ENCODE measurements at regions not wholly inside any gene's neighbourhood (a gene's known extent, or its start where the extent isn't known, plus 50 kb on each side); places are given as distances from the start of the nearest gene placed in this dataset.

DNA sequence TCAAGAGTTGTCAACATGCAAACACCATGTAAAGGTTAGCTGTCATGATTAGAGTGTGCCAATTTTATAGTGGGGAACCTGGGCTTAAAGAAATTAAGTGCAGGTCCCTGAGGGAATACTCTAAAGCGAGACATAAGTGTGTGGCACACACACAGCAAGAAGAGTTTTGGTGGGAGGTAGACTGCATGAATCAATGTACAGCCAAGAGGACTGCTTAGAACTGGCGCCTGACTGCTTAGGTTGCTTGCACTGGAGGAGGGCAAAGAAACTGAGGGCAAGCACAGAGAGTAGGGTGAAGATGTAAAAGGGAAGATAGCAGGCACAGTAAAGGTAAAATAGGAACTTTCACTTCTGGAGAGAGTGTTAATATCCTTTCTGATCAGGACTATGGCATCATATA, 184.9 kb downstream of the SOX2 start:
- no peak for DNase-seq (ENCODE audit: extremely low spot score in 2 of 2)
- Histone ChIP-seq H3K27ac (no peak overlapping the region), H3K4me3 (no peak overlapping the region), H3K27me3 (no peaks in the 10 kb centered on the region), H3K4me1 (no peaks in the 10 kb centered on the region), H3K9me3 (no peaks in the 10 kb centered on the region), H3K36me3 (no peaks in the 10 kb centered on the region)
- intact Hi-C loops (cut with DNase I) = no loop called here
- TF ChIP-seq, protein P1, sequence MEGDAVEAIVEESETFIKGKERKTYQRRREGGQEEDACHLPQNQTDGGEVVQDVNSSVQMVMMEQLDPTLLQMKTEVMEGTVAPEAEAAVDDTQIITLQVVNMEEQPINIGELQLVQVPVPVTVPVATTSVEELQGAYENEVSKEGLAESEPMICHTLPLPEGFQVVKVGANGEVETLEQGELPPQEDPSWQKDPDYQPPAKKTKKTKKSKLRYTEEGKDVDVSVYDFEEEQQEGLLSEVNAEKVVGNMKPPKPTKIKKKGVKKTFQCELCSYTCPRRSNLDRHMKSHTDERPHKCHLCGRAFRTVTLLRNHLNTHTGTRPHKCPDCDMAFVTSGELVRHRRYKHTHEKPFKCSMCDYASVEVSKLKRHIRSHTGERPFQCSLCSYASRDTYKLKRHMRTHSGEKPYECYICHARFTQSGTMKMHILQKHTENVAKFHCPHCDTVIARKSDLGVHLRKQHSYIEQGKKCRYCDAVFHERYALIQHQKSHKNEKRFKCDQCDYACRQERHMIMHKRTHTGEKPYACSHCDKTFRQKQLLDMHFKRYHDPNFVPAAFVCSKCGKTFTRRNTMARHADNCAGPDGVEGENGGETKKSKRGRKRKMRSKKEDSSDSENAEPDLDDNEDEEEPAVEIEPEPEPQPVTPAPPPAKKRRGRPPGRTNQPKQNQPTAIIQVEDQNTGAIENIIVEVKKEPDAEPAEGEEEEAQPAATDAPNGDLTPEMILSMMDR (IDR thresholded peaks at IDR 0.05) = no peak
- TF ChIP-seq POLR2AphosphoS5 (IDR thresholded peaks at IDR 0.05; ENCODE audit: insufficient read depth in 1 of 2, low read depth in 1 of 2) (no peak), POLR2A (IDR thresholded peaks at IDR 0.05) (no peak)

DNA sequence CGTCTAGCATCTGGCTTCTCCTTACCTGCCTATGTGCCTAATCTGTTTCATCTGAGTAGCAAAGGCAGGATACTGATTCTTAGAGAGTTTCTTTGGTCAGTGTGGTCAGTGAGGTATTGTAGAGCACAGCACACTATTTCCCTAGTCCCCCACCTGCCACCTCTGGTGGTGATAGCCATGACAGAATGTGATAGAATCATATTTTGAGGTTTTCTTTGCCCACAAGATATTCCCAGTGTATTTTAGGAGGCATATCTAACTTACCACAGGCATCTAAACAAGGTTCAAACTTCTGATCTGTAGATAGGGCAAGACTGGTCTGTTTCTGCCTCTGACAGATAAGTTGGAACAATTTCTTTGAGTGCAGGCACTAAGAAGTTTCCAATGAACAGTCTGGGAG, 188.0 kb downstream of the SOX2 start:
- H3K27me3 ChIP-seq = no peaks in the 10 kb centered on the region
- H3K4me3 ChIP-seq = no peak overlapping the region
- no peaks in the 10 kb centered on the region for H3K36me3 ChIP-seq
- H3K27ac ChIP-seq = no peak overlapping the region
- TF ChIP-seq POLR2AphosphoS5 (IDR thresholded peaks at IDR 0.05; ENCODE audit: insufficient read depth in 1 of 2, low read depth in 1 of 2) (no peak), POLR2A (IDR thresholded peaks at IDR 0.05) (no peak)
- TF ChIP-seq, protein P1 (IDR thresholded peaks at IDR 0.05) = no peak
- H3K4me1 ChIP-seq = no peaks in the 10 kb centered on the region
- DNase-seq (ENCODE audit: extremely low spot score in 2 of 2) = no peak
- intact Hi-C loops (cut with DNase I) = no loop called here
- H3K9me3 ChIP-seq = no peaks in the 10 kb centered on the region

DNA sequence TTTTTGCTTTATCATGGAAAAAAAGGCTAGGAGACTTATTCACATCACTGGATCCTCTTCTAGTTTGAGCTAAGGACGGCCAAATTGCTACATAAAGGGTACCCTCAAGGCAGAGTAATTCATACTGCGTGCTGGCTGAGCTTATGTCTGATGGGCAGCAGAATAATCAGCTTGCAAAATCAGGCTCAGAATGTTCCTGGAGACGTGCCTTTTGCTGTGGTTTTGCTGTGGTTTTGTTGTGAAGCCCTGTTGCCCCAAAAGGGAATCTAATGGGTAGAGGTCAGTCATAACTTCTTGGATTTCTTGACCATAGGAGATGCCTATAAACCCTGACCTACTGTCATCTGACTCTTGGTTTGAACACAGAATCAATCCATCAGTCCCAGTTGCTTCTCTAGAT, 189.9 kb downstream of the SOX2 start:
- H3K4me1 ChIP-seq = no peaks in the 10 kb centered on the region
- H3K36me3 ChIP-seq = no peaks in the 10 kb centered on the region
- H3K27ac ChIP-seq = no peak overlapping the region
- TF ChIP-seq POLR2AphosphoS5 (IDR thresholded peaks at IDR 0.05; ENCODE audit: insufficient read depth in 1 of 2, low read depth in 1 of 2) = no peak
- TF ChIP-seq, protein P1 (IDR thresholded peaks at IDR 0.05) = no peak
- TF ChIP-seq POLR2A (IDR thresholded peaks at IDR 0.05) = no peak
- no peaks in the 10 kb centered on the region for H3K9me3 ChIP-seq
- DNase-seq (ENCODE audit: extremely low spot score in 2 of 2) = no peak
- no peaks in the 10 kb centered on the region for H3K27me3 ChIP-seq
- H3K4me3 ChIP-seq = no peak overlapping the region
- intact Hi-C loops (cut with DNase I) = no loop called here

DNA sequence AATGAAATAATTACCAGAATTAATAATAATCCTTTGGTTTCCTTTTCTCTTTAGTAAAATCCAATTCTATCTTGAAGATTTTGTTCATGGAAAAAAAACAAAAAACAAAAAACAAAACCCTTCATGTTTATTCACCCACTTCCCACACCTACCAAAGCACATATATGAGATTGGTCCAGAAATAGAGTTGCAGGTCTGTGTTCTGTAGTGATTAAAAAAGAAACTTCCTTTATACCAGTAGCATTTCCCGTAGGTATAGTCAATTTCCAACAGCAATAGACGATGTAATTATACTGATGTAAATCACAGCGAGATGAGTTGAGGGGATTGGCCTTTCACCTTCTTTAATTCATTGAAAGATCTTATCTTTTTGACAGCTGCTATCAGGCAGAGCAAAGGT, 194.6 kb downstream of the SOX2 start:
- intact Hi-C loops (cut with DNase I) = no loop called here
- no peak overlapping the region for H3K27ac ChIP-seq

DNA sequence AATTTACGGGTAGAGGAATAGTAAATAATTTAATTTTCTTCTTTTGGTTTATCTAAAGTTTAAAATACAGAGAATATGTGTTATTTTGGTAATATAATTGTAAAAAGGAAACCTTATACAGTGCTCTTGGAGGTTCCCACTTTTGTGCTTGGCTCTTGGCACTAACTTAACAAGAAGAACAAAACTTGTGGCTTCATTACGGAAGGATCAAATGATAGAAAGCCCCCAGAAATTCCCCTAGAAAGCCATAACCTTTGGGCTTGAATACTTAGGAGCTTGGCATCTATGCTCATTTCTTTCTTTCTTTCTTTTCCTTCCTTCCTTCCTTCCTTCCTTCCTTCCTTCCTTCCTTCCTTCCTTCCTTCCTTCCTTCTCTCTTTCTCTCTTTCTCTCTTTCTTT, 197.5 kb downstream of the SOX2 start:
- Histone ChIP-seq H3K9me3 (no peaks in the 10 kb centered on the region), H3K4me3 (no peak overlapping the region), H3K27ac (no peak overlapping the region), H3K27me3 (no peaks in the 10 kb centered on the region), H3K4me1 (no peaks in the 10 kb centered on the region), H3K36me3 (no peaks in the 10 kb centered on the region)
- TF ChIP-seq POLR2AphosphoS5 (IDR thresholded peaks at IDR 0.05; ENCODE audit: insufficient read depth in 1 of 2, low read depth in 1 of 2) (no peak), POLR2A (IDR thresholded peaks at IDR 0.05) (no peak)
- TF ChIP-seq, protein P1 (IDR thresholded peaks at IDR 0.05) = no peak
- no peak for DNase-seq (ENCODE audit: extremely low spot score in 2 of 2)
- intact Hi-C loops (cut with DNase I) = no loop called here

More for the DNA sequence above, 194.6 kb downstream of the SOX2 start:
- TF ChIP-seq, protein P1 (IDR thresholded peaks at IDR 0.05) = no peak
- TF ChIP-seq POLR2A (IDR thresholded peaks at IDR 0.05) = no peak
- no peak for TF ChIP-seq POLR2AphosphoS5 (IDR thresholded peaks at IDR 0.05; ENCODE audit: insufficient read depth in 1 of 2, low read depth in 1 of 2)
- H3K36me3 ChIP-seq = no peaks in the 10 kb centered on the region
- DNase-seq (ENCODE audit: extremely low spot score in 2 of 2) = no peak
- H3K4me3 ChIP-seq = no peak overlapping the region
- no peaks in the 10 kb centered on the region for H3K9me3 ChIP-seq
- no peaks in the 10 kb centered on the region for H3K27me3 ChIP-seq
- H3K4me1 ChIP-seq = no peaks in the 10 kb centered on the region

All from vagina (tissue), 2 donors.